Epithelial cell of proximal tubule (primary cell): ENCODE measurements at regions not wholly inside any gene's neighbourhood (a gene's known extent, or its start where the extent isn't known, plus 50 kb on each side); places are given as distances from the start of the nearest gene placed in this dataset.

Experiments used
- DNase-seq: peaks from one replicate; pipeline ENCODE4 v3.0.0-alpha.2; 2011; ENCODE audit warnings: low read depth
- H3K4me3 ChIP-seq: 2 replicates; pipeline ENCODE4 v1.5.1; 2011; ENCODE audit warnings: low read depth, mild to moderate bottlenecking, low read length
- CTCF ChIP-seq: conservative IDR thresholded peaks from 2 replicates; pipeline ENCODE4 v1.5.1; 2012; ENCODE audit warnings: low read depth, mild to moderate bottlenecking, low read length

- H3K4me3 ChIP-seq: no peak overlapping the region
- no peak for DNase-seq
- no peak for TF ChIP-seq CTCF
These were observed 417.7 kb upstream of the PTGER4 start for GRCh38 chr5:40261984-40262383.

- no peak overlapping the region for H3K4me3 ChIP-seq
- TF ChIP-seq CTCF: no peak
- no peak for DNase-seq
These were observed 419.4 kb upstream of the PTGER4 start for GRCh38 chr5:40260361-40260760.

- no peak overlapping the region for H3K4me3 ChIP-seq
- no peak for DNase-seq
- TF ChIP-seq CTCF: no peak
These were observed 421.5 kb upstream of the PTGER4 start for GRCh38 chr5:40258222-40258621.

- no peak for DNase-seq
- no peak for TF ChIP-seq CTCF
- H3K4me3 ChIP-seq: no peak overlapping the region
These were observed 439.0 kb upstream of the PTGER4 start for GRCh38 chr5:40240671-40241070.

- TF ChIP-seq CTCF: no peak
- no peak for DNase-seq
These were observed 439.6 kb upstream of the PTGER4 start for GRCh38 chr5:40240111-40240510.

GRCh38 chr5:40238066-40238745, 441.5 kb upstream of the PTGER4 start:
- peak; percentile 63 for DNase-seq
- H3K4me3 ChIP-seq: no peak overlapping the region
- TF ChIP-seq CTCF: no peak

More at GRCh38 chr5:40240111-40240510, 439.6 kb upstream of the PTGER4 start:
- no peak overlapping the region for H3K4me3 ChIP-seq
